NCI-H187 treated with DMSO at 0.1 percent for 48 hours (cell line): ENCODE measurements at regions not wholly inside any gene's neighbourhood (a gene's known extent, or its start where the extent isn't known, plus 50 kb on each side); places are given as distances from the start of the nearest gene placed in this dataset.
"Not testable (repeated sequence)": the region's sequence is repeated elsewhere in the genome, so short reads cannot be mapped to it uniquely, and the experiment has no call there.

Experiments used
- DNase-seq: peaks from one replicate; lab custom pipeline; 2025; lab: John Stamatoyannopoulos, UW

DNA sequence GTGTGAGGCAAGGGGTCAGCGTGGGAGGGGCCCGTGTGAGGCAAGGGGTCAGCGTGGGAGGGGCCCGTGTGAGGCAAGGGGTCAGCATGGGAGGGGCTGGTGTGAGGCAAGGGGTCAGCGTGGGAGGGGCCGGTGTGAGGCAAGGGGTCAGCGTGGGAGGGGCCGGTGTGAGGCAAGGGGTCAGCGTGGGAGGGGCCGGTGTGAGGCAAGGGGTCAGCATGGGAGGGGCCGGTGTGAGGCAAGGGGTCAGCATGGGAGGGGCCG, 119.2 kb downstream of the SEPTIN14 start:
- not testable (repeated sequence) for DNase-seq

DNA sequence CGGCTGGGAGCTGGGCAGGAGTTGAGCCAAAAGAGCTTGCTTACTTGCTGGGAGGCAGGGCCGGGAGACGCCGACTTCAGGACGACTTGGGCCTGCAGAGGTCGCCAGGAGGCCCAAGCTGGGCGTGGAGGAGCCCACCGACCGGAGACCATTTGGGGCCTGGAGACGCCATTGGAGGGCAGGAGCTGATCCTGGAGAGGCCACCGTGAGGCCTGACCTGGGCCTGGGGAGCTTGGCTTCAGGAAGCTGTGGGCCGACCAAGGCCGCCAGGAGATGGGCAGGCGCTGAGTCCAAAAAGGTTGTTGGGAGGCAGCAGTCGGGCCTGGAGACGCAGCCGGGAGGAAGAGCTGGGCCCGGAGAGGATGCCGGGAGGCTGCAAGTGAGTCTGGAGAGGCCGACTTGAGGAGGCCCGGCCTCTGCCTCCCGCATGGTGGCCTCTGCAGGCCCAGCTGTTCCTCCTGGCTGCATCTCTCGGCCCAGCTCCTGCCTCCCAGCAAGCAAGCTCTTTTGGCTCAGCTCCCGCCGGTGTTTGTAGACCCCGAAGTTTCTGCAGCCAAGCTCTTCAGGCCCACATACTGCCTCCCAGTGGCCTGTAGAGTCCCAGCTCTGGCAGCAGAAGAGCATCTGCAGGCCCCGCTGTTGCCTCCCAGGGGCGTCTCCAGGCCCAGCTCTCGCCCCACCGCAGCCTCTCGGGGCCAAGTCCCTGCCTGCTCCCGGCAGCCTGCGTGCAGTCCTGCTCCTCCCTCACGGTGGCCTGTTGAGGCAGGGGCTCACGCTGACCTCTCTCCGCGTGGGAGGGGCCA, 119.7 kb downstream of the SEPTIN14 start:
- not testable (repeated sequence) for DNase-seq

DNA sequence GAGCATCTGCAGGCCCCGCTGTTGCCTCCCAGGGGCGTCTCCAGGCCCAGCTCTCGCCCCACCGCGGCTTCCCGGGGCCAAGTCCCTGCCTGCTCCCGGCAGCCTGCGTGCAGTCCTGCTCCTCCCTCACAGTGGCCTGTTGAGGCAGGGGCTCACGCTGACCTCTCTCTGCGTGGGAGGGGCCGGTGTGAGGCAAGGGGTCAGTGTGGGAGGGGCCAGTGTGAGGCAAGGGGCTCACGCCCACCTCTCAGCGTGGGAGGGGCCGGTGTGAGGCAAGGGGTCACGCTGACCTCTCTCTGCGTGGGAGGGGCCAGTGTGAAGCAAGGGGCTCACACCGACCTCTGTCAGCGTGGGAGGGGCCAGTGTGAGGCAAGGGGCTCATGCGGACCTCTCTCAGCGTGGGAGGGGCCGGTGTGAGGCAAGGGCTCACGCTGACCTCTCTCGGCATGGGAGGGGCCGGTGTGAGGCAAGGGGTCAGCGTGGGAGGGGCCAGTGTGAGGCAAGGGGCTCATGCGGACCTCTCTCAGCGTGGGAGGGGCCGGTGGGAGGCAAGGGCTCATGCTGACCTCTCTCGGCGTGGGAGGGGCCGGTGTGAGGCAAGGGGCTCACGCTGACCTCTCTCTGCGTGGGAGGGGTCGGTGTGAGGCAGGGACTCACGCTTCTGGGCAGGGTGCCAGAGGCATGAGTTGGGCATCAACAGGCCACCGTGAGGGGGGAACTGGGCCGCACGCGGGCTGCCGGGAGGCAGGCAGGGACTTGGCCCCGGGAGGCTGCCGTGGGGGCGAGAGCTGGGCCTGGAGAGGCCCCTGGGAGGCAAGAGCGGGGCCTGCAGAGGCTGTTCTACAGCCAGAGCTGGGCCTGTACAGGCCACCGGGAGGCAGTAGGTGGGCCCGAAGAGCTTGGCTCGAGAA, 120.6 kb downstream of the SEPTIN14 start:
- not testable (repeated sequence) for DNase-seq

DNA sequence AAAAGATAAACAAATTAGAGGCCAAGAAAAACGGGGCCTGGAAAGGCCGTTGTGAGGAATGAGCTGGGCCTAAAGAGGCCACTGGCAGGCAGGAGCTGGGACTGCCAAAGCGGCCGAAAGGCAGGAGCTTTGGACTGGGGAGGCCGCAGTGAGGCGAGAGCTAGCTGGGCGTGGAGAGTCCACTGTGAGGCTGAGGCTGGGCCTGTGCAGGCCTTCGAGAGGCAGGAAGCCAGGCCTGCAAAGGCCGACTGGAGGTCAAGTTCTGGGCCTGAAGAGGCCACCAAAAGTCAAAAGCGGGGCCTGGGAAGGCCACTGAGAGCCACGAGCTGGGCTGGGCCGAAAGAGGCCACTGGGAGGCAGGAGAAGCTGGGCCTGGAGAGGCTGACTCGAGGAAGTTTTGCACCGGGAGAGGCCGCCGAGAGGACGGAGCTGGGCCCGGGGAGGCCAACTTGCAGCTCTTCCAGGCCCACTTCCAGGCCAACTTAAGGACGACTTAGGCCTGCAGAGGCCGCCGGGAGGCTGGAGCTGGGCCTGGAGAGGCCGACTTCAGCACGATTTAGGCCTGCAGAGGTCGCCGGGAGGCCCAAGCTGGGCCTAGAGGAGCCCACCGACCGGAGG, 121.8 kb downstream of the SEPTIN14 start:
- DNase-seq, result not testable (repeated sequence)

DNA sequence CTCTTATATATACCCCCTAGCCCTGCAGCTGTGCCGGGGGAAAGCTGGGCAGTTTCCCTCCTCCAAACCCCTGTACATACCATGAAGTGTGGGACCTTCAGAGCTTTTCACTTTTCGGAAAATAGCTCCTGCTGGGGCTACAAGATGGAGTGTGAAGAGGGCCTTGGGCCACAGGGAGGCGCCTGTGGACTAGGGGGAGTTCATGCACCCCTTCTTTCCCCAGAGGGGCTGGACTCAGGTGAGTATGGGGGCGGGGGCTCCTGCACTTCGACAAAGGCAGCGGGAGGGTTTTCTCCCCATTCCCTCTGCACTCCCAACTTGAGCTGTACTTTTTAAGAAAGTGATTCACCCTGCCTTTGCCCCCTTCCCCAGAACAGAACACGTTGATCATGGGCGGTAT, 122.5 kb downstream of the SEPTIN14 start:
- DNase-seq, result not testable (repeated sequence)

DNA sequence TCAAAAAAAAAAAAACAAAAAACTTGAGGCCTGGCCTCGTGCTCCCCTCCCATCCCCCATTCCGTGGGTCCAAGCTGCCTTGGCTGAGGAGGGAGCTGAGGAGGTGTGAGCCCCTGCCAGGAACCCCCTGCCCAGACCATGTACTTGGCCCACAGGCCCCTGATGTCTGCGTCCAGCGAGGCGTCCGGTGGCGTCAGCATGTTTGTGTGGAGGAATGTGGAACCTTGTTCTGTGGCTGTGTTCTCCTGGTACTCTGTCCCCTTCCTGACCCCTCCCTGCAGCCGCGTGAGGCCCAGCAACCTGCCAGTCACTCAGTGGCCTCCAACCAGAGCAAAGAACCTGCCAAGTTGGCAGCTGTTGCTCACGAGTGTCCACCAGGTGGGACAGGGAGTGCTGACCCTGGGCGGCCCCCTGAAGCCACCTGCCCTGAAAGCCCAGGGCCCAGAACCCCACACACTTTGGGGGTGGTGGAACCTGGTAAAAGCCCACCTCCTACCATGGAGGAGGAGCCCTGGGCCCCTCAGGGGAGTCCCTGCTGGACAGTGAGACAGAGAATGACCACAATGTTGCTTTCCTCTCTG, 125.8 kb downstream of the SEPTIN14 start:
- not testable (repeated sequence) for DNase-seq

DNA sequence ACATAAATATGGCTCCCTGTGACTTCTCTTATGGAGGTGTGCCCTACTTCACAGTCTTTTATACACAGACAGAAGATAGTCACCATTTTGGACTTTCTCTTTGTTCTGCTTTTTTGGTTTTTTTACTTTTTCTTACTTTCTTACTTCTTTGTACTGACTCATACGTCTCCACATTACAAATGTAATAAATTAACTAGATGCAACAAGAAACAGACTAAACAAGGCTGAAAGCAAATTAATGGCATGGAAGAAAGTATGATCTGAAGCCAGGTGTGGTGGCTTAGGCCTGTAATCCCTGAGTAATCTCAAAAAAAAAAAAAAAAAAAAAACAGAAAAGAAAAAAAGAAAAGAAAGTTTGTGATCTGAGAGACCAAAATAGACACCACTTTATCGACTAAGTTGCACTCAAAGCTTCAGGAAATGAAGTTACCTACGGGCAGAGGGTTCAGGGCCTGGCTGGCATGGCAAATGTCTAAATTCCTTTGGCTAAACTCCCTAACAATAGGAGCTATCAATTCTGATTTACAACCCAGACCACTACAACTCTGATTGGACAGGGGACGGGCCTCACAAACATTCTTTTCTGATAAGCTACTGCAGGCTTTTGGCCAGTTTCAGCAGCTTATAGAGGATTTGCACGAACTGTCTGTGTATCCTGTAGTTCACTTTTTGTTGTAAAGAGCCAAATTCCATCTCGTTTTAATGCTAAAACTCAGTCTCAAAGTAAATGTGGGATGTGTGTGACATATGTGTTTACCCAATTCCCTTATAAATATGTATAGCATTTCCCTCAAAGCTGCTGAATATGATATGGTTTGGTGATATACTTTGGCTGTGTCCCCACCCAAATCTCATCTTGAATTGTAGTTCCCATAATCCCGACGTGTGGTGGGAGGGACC, 129.1 kb downstream of the SEPTIN14 start:
- no peak for DNase-seq

DNA sequence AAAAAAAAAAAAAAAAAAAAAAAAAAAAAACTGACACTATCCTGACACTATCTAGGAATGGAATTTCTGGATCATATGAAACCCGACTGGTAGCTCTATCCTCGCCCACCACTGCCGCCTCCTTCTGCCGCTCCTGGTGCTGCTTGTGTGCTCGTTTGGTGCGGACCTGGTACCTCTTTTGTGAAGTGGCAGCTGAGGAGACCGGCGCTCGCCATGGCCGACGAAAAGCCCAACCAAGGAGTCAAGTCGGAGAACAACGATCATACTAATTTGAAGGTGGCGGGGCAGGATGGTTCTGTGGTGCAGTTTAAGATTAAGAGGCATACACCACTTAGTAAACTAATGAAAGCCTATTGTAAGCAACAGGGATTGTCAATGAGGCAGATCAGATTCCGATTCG, 130.6 kb downstream of the SEPTIN14 start:
- no peak for DNase-seq

DNA sequence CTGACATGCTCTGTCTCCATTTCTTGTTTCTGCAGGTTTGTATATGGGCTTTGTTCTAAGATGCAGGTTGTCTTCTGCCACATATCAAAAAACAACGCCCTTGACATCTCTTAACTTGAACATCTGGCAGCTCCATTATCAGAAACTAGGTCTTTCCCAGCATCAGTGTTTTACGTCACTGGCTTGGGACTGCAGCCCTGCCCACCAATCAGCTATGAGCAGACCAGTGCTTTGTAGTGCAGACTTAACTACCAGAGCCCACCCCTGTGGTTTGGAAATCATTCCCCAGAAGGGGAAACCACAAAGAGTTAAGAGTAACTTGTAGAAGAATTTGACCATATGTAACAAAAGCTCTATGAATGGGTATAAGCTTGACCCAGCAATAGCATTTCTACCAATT, 132.4 kb downstream of the SEPTIN14 start:
- DNase-seq, result no peak

DNA sequence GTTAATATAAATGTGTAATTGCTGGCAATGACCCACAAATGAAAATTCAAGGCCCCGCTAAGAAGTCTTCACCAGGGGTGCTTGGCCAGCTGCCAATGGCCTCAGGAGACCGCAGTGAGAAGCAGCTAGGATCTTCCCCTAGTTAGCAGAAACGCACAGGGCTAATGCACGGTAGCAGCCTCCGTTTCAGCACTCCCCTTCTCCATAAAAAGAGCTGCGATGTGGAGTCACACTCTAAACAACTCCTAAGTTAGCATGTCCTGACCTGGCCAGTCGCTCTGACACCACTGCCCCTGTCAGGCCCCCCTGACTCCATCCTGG, 139.0 kb downstream of the SEPTIN14 start:
- DNase-seq, result no peak

DNA sequence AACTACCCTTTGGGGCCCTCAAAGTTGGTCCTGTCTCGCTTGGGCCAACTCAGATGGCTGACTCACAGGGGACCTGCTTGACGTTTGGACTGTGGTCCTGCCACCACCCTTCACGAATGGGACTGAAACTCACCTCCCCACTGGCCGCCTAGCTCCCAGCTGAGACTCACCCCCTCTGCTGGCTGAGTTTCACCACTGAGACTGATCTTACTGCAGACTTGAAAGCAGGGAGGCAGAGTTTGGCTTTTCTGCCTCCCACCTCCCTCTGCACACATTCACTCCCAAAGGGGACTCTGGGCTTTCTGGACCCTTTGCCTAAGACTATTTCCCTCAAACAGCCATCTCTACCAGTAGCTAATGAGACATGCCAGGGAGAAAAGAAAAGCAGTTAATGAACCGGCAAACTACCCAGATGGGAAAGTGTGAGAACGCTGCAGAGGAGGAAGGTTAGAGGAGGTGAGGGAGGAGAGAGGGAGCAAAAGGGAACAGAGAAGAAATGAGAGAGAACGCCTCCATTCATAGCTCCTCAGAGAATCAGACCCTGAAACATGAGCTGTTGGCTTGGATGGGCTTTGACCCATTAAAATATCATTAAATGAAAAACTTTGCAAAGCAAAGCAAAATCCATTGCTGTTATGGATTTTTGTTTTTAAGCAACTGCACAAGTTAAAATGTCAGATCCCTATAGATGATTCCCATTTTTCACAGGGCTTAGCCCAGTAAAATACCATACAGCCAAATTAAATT, 139.5 kb downstream of the SEPTIN14 start:
- DNase-seq, result not testable (repeated sequence)

DNA sequence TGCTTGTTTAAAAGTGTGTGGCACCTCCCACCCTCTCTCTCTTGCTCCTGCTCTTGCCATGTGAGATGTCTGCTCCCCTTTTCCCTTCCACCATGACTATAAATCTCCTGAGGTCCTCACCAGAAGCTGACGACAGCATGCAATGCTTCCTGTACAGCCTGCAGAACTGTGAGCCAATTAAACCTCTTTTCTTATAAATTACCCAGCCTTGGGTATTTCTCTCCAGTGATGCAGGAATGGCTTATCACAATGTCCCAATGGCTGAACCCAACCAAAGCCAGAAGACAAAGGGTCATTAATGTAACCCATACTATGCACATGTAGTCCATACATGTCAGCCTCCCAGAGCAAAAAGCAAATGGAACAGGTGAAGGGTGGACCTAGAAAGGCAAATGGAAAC, 141.5 kb downstream of the SEPTIN14 start:
- DNase-seq, result not testable (repeated sequence)

DNA sequence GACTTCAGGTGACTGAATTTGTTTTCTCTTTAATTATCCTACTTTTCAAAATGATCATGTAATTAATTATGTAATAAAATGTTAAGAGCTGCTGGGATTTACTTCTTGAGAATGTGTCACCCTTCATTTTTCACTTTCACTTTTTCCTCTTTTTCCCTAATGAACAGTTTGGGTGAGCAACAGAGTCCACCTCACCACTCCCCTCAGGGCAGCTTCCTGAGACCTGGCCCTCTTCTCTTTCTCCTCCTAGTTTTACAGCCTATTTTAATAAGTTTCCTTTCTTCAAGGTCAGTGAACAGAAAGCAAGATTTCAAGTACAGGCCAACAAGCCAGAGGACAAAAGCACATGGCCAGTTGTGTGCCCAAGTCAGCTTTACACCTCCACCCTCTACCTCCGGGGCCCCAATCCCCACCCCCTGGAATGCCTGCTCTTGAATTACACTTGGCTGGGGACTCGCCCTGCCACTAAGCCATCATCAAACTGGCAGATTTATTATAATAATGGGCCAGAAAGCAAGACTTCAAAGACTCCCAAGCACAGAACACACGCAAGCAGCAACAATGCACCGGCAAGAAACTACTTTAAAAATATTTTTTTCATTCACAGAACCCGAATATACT, 143.1 kb upstream of the VOPP1 start:
- DNase-seq, result not testable (repeated sequence)

DNA sequence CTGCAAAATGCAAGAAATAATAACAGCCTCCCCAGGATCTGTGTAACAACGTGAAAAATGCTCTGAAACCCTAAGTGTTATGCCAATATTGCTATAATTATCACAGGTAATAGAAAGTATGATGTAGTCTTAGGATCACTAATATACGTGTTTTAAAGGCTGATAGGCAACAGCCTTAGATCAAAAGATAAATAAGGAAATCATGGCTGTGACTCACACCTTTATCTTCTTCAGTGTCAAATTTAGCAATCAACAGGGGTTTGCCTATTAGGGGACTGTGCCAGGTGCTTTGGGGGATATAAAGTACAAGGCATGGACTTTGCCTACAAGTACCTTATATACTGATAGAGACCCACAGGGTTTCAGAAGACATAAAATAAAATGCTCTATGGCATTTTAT, 142.1 kb upstream of the VOPP1 start:
- DNase-seq, result not testable (repeated sequence)

DNA sequence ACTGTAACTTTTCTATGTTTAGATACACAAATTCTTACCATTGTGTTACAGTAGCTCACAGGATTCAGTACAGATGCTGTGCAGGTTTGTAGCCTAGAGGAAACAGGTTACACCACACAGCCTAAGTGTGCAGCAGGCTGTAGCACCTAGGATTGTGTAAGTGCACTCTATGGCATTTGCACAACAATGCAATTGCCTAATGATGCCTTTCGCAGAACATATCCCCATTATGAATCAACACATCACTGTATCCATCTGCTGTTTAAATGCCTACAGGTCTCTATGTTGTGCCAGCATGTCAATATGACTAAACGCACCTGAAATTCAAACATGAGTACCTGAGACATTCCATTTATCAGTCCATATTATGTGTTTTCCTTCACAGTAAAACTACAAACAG, 138.0 kb upstream of the VOPP1 start:
- not testable (repeated sequence) for DNase-seq

DNA sequence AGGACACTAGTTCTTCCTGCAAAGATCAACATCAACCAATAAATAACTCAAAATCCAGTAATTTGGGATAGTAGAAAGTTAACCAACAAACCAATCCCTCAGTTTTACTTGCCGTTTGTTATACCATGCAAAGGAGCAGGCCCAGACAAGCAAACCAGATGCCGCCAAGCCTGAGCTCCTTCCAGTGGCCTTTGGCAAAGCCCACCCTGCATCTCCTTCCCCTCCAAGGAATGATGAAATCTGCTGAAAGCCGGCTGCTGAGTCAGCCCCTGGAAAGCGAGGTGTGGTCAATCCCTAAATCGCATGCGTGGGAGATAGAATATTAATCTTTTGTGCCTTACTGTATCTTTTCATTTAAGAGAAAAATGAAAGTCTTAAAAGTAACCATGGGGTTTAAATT, 135.7 kb upstream of the VOPP1 start:
- DNase-seq, result not testable (repeated sequence)

DNA sequence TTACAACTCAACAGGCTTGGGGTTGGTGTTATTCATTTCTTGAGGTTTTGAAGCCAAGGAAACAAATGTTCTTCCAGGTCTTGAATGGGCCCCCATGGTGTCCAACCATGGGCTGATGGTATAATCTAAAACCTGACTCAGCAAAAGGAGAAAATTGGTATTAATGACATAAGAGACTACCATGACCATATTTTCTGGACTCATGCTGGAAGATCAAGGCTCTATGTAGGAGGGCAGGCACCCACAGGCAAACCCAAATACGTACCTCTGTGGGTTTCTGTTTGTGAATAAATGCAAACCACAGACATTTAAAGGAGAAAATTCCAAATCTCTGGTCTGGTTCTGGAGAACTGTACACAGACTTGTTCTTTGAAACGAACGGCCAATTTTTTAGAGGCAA, 135.1 kb upstream of the VOPP1 start:
- DNase-seq, result not testable (repeated sequence)

DNA sequence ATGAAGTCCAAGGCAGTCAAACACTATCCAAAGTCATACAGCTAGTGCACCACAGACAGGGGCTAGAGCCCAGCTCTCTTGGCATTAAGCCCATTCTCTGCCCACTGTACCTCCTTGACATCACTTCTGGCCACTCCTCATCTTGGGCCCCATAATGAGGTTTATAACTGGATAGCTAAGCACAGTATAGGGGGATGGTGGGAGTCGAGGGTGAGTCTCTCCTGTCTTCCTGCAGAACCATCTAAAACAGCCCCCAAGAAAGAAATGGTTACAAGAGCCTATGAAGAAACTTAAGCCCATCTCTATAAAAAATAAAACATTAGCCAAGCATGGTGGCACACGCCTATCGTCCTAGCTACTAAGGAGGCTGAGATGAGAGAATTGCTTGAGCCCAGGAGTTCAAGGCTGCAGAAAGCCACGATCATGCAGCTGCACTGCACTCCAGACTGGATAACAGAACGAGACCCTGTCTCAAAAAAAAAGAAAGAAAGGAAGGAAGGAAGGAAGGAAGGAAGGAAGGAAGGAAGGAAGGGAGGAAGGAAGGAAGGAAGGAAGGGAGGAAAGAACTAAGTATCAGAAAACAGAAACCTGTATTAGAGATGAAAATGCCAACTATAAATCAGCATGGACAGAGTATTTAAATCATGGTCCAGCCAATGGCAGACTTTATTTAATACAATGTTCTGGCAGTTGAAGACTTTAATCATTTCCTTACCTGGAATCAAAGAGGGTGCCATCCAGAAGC, 134.3 kb upstream of the VOPP1 start:
- not testable (repeated sequence) for DNase-seq

DNA sequence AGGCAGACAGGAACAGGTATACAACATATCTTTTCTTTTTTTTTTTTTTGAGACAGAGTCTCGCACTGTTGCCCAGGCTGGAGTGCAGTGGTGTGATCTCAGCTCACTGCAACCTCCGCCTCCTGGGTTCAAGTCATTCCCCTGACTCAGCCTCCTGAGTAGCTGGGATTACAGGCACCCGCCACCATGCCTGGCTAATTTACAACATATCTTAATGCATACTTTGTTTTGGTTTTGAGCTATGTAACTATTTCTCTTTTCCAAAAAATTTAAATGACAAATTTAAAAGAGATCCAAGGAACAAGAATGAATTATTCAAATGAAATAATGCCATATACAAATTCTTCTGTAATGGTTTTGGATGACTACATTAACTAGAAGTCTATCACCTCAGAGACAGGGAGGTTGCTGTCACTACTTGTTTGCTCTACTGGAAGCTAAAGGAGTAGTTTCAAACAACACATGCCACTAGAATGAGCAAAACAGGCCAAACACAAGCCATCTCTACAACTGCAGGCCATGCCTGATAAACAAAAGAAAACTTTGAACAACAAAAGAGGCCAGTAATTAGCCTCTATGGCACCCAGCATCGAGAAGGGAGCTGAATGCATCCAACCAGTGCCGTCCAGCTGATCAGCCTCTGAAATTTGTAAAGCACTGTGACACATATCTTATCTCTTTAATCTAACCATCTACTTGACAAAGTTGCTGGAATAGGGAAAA, 133.6 kb upstream of the VOPP1 start:
- not testable (repeated sequence) for DNase-seq
